NCI-H82 treated with DMSO at 0.1 percent for 48 hours (cell line): ENCODE measurements at regions not wholly inside any gene's neighbourhood (a gene's known extent, or its start where the extent isn't known, plus 50 kb on each side); places are given as distances from the start of the nearest gene placed in this dataset.
"Not testable (repeated sequence)": the region's sequence is repeated elsewhere in the genome, so short reads cannot be mapped to it uniquely, and the experiment has no call there.

Source experiments
- DNase-seq: peaks from one replicate; lab custom pipeline; 2025; ENCODE audit not compliant: unreplicated experiment; lab: John Stamatoyannopoulos, UW

DNA sequence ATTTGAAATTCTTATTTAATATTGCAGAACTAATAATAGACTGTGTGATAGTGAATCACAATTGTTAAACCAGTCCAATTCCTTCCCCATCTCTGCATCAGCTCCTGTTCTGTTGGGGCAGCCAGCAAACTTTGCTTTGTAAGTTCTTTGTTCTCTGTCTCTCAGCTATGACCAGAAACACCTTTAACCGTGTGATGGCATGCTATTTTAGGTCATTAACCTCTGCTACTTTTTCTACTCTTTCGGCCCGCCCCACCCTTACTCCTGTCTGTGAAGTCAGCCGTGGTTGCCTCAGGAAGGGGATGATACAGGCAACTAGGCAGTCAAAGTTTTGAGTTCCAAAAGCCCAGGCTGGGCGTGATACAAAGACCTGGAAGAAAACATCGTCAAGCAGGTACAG lies 51.3 kb upstream of the EGFL6 start:
- DNase-seq = no peak

DNA sequence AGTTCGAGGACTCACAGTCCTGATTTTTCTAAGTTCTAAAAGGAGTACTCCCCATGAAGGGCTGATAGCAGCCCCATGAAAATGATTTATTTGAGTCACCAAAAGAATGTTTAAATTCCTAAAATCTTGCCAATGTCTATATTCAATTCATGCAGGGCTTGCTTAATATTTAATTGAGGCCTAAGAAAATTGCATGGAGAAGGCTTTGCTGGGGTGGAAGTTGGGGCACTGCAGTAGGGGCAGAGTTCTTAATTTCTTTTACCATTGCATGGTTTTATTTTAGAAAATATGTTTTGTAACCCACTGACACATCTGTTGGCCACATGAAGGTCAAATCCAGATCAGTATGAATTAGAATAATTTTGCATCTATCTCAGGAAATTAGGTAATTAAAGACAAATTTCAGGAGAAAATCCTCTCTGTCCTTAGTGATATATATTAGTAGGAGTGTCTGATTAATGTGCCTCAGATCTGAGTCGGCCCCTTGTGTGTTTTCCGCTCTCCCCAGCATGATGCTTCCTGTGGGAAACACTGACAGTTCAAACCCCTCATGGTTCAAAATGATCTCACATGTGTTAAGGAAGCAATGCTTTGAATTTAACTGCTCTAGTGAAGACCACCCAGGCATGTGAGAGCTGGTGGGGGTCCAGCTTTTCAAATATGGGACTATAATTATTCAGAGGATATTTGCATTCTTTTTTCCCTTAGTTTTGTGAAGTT lies 54.0 kb upstream of the EGFL6 start:
- DNase-seq = no peak

DNA sequence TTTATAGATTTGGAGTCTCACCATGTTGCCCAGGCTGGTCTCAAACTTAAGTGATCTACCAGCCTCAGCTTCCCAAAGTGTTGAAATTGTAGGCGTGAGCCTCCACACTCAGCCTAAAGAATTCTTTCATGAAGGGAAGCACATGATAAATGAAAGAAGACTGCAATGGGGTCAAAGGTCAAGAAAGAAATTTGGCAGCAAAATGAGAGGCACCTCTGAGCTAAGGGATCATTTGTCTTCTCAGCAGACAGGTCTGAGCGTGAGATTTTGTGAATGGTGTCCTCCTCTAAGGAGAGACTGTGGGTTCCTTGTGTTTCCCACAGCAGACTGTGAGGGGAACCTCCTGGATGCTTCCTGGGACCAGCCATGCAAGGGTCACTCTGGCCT lies 57.5 kb upstream of the EGFL6 start:
- DNase-seq = no peak

DNA sequence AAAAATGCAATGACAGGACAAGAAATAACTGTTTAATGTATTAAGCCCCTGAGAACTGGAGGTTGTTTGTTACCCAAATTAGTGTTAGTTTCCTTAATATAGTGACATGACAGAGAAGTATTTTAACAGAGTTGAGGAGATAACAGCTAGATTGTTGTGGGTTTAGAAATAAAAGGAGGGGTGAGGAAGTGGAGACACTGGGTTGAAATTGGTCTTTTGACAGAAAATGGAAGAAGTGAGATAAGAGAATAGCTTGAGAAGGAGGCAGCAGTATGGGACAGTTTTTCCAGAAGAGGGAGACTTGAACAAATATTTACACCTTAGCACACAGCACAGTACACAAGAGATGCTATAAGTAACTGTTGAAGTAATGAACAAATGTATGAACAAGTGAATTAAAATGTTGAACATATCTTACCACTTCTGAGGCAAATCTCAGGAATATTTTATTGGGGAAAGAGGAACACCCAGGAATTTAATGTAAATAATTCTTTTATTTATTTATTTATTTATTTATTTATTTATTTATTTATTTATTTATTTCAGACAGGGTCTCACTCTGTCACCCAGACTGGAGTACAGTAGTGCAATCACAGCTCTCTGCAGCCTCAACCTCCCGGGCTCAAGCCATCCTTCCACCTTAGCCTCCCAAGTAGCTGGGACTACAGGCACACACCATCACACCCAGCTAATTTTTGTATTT lies 58.0 kb upstream of the EGFL6 start:
- no peak for DNase-seq

DNA sequence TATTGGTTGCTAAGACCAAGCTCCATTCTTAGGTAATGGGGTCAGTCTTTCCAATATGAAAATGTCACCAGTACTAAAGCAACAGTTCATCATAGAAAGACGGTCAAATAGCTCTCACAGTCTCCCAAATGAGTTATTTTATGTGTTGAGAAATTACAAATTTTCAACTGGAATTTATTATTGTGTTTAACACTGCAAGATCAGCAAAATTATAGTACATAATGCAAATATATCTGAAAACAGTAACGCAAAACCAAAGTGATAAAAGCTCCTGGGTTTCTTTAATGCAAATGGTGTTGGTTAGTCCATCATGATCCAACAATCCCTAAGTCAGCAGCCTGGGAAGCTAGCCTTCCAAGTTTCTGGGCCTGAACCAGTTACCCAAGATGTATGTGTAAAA lies 61.5 kb upstream of the EGFL6 start:
- no peak for DNase-seq

DNA sequence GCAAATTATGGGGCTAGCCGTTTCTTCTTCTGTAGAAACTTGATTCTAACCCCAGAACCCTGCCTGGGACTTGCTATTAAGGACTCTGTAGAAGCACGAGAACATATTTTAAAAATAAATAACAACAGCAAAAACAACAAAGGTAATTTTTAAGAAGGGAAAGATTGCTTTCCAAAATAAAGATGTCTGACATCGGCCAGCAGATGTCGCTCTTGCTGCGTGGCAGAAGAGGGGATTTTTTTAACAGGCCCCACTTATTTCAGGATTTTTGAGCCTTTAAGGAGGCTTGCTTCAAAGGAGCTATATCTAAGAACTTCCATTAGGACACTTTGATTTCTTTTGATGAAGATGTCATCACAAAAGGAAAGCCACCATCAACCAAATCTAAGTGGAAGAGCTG lies 62.8 kb upstream of the EGFL6 start:
- DNase-seq = no peak

DNA sequence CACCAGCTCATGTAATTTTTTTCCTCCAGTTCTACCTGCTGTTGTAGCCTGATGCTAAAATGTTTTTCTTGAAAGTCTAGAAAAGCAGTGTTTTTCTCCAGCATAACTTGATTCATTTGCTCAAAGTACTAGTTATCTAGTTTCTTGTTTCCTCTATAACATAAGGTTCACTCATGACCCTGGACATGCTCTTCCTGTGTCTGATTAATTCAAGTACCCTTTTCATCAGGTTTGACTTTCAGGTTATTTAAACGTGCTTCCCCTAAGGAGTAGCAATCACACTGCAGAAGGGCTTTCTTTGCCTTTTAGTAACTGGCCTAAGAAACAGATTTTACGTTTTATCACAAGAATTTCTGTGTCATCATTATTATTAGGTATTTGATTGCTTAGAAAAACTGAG lies 66.8 kb upstream of the EGFL6 start:
- DNase-seq = no peak

DNA sequence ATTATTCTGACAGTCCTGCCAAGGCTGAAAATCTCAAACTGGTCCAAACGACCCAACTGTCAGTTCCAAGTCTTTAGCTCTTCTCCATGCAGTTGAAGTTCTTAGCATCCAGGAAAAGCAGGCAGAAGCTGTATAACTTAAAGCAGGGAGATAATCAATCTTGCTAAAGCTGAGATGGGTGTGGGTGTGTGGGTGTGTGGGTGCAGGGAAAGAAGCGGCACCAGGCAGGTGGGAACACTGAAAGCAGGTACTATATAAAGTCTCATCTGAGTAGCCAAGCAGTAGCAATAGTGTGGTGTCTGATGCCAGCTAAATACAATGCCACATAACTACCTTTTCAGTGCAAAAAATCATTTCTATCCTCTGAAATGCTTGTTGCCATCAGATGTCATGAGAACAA lies 69.7 kb upstream of the EGFL6 start:
- DNase-seq = no peak

DNA sequence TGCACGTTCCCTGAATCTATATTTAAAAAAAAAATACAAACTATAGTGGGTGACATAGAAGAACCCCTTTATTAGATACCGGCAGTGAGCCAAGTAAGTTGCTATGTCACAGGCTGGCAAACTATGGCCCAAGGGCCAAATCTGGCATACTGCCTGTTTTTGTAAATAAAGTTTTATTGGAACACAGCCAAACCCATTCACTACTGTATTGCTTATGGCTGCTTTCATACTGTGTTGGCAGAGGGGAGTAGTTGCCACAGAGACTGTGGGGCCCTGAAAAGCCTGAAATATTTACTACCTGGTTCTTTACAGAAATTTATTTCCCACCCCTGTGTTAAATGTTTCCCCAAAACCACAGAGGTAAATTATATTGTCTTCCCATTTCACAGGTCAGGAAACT lies 71.2 kb upstream of the EGFL6 start:
- DNase-seq = no peak

DNA sequence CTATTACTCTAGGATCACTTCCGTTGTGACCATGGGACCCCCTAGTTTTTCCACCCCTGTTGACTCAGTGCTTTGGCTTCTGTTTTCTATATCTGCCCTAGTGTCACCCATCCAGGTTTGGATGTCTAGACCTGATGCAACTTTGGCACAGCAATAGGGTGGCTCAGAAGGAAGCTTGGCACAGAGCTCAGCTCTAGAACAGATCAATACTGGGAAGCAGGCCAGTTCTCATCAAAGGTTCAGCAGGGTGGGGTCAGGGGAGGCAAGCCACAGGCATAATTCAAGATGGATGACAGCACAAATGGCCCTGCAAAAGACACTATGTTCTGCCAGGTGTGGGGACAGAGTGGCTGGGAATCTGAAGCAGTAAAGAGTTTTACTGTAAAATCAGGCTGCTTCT lies 74.2 kb upstream of the EGFL6 start:
- no peak for DNase-seq

DNA sequence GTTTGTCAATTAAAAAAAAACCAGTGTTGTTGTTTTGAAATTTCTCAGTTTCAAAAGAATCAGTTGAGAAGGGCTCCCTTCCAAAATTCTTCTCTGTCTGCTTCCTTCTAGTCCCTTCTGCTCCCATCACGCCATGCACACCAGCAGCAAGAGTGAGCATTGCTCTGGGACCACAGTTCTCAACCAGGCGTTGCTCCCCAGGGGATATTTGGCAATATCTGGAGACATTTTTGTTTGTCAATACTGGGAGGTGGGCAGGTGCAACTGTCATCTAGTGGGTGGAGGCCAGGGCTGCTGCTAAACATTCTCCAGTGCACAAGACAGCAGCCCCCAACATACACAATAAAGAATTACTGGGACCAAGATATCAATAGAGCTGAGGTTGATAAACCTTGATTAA lies 74.8 kb upstream of the EGFL6 start:
- DNase-seq = no peak

DNA sequence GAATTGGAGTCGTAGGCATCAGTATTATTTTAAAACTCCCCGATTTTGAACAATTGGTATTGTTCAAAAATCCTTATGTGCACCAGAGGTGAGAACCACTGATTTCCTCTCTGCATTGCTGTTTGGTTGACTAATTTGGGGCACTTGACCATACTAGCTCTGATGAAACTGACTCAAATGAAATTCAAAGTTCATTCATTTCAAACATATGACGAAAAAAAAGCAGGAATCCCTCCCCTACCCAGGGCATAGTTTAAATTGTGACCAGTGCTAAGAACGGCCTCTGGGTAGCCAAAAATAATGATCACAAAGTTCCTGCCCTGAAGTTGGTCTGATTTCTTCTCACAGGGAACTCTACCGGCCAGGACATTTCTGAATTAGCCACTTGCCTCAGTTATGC lies 75.7 kb upstream of the EGFL6 start:
- DNase-seq = no peak

DNA sequence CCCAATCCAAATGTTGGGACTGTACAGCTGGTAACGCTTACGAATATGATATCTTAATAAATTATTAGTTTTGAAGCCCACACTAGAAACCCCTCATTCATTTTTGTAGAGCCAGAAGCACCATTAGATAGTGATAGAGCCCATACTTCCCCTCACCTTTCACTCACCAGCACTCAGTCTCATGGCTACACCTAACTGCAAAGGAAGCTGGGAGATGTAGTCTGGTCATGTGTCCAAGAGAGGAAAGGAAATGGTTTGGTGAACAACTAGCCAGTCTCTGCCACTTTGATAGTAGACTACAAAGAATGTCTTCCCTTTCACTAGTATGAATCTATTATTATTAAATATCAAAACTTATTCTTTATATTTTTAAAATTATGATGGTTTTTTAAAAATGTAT lies 77.1 kb upstream of the EGFL6 start:
- no peak for DNase-seq

DNA sequence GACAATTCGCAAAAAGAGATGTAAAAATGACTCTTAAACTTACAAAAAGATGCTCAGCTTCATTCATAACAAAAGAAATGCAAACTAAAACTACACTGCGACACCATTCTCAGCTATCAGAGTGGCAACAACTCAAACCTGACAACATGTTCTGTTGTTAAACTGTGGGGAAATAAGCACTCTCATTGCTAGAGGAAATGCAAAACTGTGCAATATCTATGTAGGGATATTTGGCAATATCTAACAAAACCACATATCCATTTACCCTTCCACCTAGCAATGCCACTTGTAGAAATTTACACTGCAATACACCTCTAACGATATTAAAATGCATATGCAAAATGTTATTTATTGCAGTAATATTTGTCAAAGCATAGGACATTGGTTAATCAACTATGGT lies 78.3 kb upstream of the EGFL6 start:
- DNase-seq = no peak

DNA sequence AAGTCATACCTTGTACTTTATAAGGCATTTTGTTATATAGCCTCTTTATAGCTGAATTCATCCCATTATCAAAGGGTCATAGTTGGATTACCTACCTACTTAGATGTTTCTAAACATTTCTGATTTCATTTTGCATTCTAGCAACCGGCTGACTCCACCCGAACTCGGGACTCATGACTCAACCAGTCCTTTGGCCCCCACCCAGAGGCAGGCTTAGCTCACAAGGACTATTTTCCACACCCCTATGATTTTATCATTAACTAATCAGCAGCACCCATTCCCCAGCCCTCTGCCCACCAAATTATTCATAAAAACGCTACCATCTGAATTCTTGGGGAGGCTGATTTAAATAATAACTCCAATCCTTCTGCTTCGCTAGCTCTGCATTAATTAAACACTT lies 79.9 kb upstream of the EGFL6 start:
- no peak for DNase-seq

DNA sequence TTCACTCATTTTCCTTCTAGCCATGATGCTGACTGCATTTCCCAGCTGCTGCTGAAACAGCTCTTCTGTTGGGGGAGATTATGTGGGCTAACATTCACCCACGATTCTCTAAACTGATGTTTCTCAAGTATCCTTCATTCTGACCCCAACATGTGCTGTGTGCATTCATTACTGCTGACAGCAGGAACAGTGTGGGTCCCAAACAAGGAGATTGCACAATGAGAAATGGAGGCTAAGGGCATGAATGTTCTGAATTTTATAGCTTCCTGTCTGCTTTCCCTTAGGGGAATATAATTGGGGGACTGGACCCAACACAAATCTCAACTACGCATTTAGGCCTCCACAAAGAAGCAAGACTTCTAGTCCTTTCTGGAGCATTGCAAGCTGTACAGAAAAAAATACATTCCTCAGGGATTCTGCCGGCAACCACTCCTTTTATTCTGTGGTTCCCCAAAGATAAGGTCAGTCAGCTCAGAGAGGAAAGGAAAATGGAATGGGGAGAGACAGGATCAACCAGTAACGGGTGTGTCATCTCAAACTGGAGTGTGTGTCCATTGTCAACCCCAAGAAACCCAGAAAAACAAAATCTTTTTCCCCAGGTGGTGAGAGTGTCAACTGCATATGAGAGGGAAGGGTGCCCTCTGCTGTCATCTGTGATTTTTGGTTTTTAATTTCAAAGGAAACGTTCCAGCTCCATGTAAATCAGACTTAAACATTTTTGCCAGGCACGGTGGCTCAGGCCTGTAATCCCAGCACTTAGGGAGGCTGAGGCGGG lies 81.5 kb upstream of the EGFL6 start:
- peak; percentile 62 for DNase-seq

DNA sequence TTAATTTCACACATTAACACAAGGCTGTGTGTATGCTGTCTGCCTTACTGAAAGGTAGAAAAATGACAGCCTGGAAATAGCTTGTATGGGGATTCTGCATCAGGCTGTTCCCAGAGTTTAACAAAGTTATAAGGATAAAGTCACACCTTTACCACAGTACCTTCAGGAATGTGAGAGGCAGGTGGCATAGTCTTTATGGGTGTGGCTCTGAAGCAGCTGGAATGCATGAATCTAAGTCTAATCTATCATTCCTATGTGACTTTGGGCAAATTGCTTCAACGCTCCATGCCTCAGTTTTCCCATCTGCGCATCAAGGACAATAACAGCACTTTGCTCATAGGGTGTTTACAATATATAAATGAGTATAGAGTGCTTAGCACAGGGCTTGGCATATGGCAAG lies 84.2 kb upstream of the EGFL6 start:
- no peak for DNase-seq

DNA sequence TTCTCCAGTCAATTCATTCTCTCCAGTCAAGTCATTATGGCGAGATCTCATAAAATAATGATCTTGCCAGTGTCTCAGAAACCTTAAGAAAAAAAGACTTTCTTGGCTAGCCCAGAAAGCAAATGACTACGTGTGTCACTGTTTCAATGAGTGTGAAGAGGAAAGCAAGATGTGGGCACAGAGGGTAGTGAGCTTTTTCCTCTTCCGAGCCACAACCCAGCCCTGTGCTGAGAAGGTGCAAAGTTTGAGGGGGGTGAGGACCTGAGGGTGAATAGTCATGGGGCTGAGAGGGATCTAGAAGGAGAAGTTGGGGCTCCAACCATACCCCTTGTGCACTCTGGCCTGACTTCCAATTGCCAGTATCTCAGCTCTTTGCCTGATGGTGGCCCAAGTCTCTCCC lies 85.6 kb upstream of the EGFL6 start:
- no peak for DNase-seq

DNA sequence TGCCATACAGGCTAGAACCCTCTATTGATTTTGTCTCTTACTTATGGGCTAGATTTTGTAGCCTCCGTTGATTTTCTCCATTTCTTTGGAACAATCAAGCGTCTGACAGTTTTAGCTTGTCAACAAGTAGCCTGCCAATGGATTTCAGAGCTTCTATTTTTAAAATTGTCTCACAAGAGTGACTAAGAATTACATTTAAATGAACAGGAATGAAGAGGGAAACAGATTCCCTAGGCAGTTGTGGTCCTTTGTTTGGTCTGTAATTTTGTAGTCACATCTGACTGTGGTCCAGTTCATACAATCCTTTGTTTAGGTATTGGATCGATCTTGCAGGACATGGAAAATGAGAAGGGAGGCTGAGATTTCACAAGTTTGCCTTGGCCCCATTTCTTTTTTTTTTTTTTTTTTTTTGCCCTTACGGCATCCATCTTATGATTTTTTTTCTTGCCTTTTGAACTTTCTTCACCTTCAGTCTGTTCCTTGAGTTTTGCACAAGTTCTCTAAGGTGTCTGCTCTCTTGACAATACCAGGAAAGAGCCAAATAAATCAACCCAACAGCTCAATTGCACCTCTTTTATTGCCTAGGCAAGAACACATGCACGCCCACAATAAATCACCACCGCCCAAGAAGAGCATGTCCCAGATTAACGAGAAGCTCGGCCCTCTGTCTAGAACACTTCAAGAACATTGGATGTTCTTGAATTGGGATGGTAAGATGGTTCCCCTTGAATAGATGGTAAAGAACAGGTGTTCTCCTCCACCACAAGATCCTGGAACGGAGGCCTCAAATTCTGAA lies 86.5 kb upstream of the EGFL6 start:
- no peak for DNase-seq

DNA sequence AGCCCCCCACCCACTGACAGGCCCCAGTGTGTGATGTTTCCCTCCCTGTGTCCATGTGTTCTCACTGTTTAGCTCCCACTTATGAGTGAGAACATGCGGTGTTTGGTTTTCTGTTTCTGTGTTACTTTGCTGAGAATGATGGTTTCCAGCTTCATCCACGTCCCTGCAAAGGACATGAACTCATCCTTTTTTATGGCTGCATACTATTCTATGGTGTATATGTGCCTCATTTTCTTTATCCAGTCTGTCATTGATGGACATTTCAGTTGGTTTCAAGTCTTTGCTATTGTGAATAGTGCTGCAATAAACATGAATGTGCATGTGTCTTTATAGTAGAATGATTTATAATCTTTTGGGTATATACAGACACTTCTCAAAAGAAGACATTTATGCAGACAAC lies 88.6 kb upstream of the EGFL6 start:
- not testable (repeated sequence) for DNase-seq

DNA sequence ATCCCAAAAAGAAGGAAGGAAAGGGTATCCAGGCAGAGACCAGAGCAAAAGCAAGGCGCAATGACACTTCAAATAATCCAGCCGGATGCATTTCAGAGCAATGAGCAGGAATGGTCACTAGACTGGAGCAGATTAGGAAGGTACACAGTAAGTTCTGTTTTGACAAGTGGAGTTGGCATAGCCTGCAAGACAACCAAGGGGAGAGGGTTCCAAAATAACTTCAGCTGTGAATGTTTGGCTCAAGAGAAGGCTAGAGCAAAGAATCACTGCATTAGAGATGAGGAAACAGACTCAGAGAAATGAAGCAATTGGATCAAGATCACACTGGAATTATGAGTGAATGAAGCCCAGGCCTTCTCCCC lies 90.0 kb upstream of the EGFL6 start:
- DNase-seq = no peak
